SK-N-SH (cell line): ENCODE measurements at regions not wholly inside any gene's neighbourhood (a gene's known extent, or its start where the extent isn't known, plus 50 kb on each side); places are given as distances from the start of the nearest gene placed in this dataset.
A peak's percentile ranks its signal among the peaks of the same experiment; 100 is the strongest.

ENCODE experiments used
- CTCF ChIA-PET: fragments of 300-600, 350-600 bp; formaldehyde crosslinking; extraction: SDS; loops from one replicate; lab custom pipeline; 2021; lab: Yijun Ruan, JAX
- POLR2A ChIA-PET: fragments of 350-600 bp; sonication (Branson Sonifier 250); formaldehyde crosslinking; extraction: SDS; loops from one replicate; lab custom pipeline; 2020; ENCODE audit warnings: antibody characterized with exemption, inconsistent platforms; lab: Yijun Ruan, JAX
- DNase-seq: peaks from one replicate; pipeline ENCODE4 v3.0.0; 2012
- H2AFZ ChIP-seq: fragments of 200-600 bp; sonication (generic); 2 replicates; pipeline ENCODE4 v1.8.1; 2016; ENCODE audit warnings: antibody characterized with exemption, mild to moderate bottlenecking, low read depth
- H3F3A ChIP-seq: fragments of 200-600 bp; sonication (generic); replicated peaks from 2 replicates; pipeline ENCODE3; 2016; ENCODE audit warnings: antibody characterized with exemption, mild to moderate bottlenecking; ENCODE audit not compliant: insufficient read depth
- H3K27ac ChIP-seq, 2 experiments: fragments of 200-500 bp in 1 of 2; fragments of 200-600 bp in 1 of 2; sonication (Bioruptor generic) in 1 of 2; sonication (generic), shearing (Covaris generic) in 1 of 2; 2 replicates each; pipeline versions ENCODE4 v1.5.1 to v1.6.1; 2014 to 2016; ENCODE audit warnings: low read depth in 2 of 2, inconsistent platforms in 1 of 2, low read length in 1 of 2, mild to moderate bottlenecking in 1 of 2, mixed read lengths in 1 of 2
- H3K27me3 ChIP-seq: fragments of 200-600 bp; sonication (generic), shearing (Covaris generic); 2 replicates; pipeline ENCODE4 v1.6.1; 2016; ENCODE audit warnings: mixed run types; ENCODE audit not compliant: insufficient read depth
- H3K36me3 ChIP-seq, 2 experiments: fragments of 200-500 bp in 1 of 2; fragments of 200-600 bp in 1 of 2; sonication (Bioruptor generic) in 1 of 2; sonication (generic) in 1 of 2; replicated peaks in 1 of 2; 2 replicates each; pipeline versions ENCODE3 to v1.5.1; 2014 to 2016; ENCODE audit warnings: low read length in 1 of 2, mild to moderate bottlenecking in 1 of 2; ENCODE audit not compliant: insufficient read depth in 2 of 2, control insufficient read depth in 1 of 2
- H3K4me1 ChIP-seq, 2 experiments: fragments of 200-500 bp in 1 of 2; fragments of 200-600 bp in 1 of 2; sonication (Bioruptor generic) in 1 of 2; sonication (generic), shearing (Covaris generic) in 1 of 2; 2 replicates each; pipeline versions ENCODE4 v1.5.1 to v1.6.1; 2014 to 2016; ENCODE audit warnings: low read depth in 1 of 2, low read length in 1 of 2, mixed run types in 1 of 2; ENCODE audit not compliant: insufficient read depth in 2 of 2, control insufficient read depth in 1 of 2
- H3K4me2 ChIP-seq: fragments of 200-600 bp; sonication (generic), shearing (Covaris generic); 2 replicates; pipeline ENCODE4 v1.6.1; 2017; ENCODE audit warnings: mixed run types
- H3K4me3 ChIP-seq, 2 experiments: fragments of 200-500 bp in 1 of 2; fragments of 200-600 bp in 1 of 2; sonication (Bioruptor generic) in 1 of 2; sonication (generic), shearing (Covaris generic) in 1 of 2; 2 replicates each; pipeline versions ENCODE4 v1.5.1 to v1.8.1; 2014 to 2016; ENCODE audit warnings: low read depth in 2 of 2, inconsistent platforms in 1 of 2, low read length in 1 of 2, mild to moderate bottlenecking in 1 of 2, mixed read lengths in 1 of 2, moderate library complexity in 1 of 2
- H3K79me2 ChIP-seq: fragments of 200-600 bp; sonication (generic); 2 replicates; pipeline ENCODE4 v1.8.1; 2017; ENCODE audit warnings: mild to moderate bottlenecking; ENCODE audit not compliant: insufficient read depth
- H3K9ac ChIP-seq: fragments of 200-600 bp; sonication (generic); 2 replicates; pipeline ENCODE4 v1.6.1; 2017; ENCODE audit warnings: mixed run types
- H3K9me2 ChIP-seq: fragments of 200-600 bp; sonication (generic); 2 replicates; pipeline ENCODE4 v1.6.1; 2017; ENCODE audit warnings: mixed run types
- H3K9me3 ChIP-seq: fragments of 200-600 bp; sonication (generic); 2 replicates; pipeline ENCODE4 v1.6.1; 2017; ENCODE audit warnings: mixed run types, mild to moderate bottlenecking, moderate library complexity
- H4K20me1 ChIP-seq: fragments of 200-600 bp; sonication (generic); 2 replicates; pipeline ENCODE4 v1.6.1; 2017; ENCODE audit warnings: mild to moderate bottlenecking, mixed run types; ENCODE audit not compliant: insufficient read depth
- CHD2 ChIP-seq: fragments of 150-350 bp; IDR thresholded peaks from 2 replicates; pipeline ENCODE4 v1.6.1; 2018; ENCODE audit warnings: low read length; ENCODE audit not compliant: partially characterized antibody
- ELF1 ChIP-seq: IDR thresholded peaks from 2 replicates; pipeline ENCODE4 v1.4.0; 2012
- FOXJ3 ChIP-seq: sonication (generic); formaldehyde crosslinking; IDR thresholded peaks from 2 replicates; pipeline ENCODE4 v1.5.1; 2020; ENCODE audit warnings: mild to moderate bottlenecking, missing genetic modification reagents
- GABPA ChIP-seq: IDR thresholded peaks from 2 replicates; pipeline ENCODE4 v1.4.0; 2012; ENCODE audit warnings: low read depth, mild to moderate bottlenecking
- GATA2 ChIP-seq: sonication (generic); formaldehyde crosslinking; IDR thresholded peaks from 2 replicates; pipeline ENCODE4 v1.5.0; 2020; ENCODE audit warnings: mild to moderate bottlenecking, missing genetic modification reagents
- JUND ChIP-seq: IDR thresholded peaks from 2 replicates; pipeline ENCODE4 v1.4.0; 2012
- SMC3 ChIP-seq: IDR thresholded peaks from 2 replicates; pipeline ENCODE4 v1.6.1; 2012; ENCODE audit warnings: low read depth, low read length, improper control_type of control experiment
- TAF1 ChIP-seq: IDR thresholded peaks from 2 replicates; pipeline ENCODE4 v1.6.1; 2012; ENCODE audit warnings: low read depth, mild to moderate bottlenecking, low read length, moderate library complexity, borderline replicate concordance
- WGBS: methylation state at CpG from one replicate; pipeline ENCODE4 v1.1.6; 2017; ENCODE audit warnings: low lambda C conversion rate; 5-methylcytosine and 5-hydroxymethylcytosine counted together
- TF ChIP-seq, protein P1 (sequence below): fragments of 200-600 bp; sonication (generic); IDR thresholded peaks from 2 replicates; pipeline ENCODE4 v1.6.1; 2017; ENCODE audit warnings: antibody characterized with exemption, mild to moderate bottlenecking, moderate library complexity
- TF ChIP-seq, protein P2 (sequence below): IDR thresholded peaks from 2 replicates; pipeline ENCODE4 v1.4.0; 2012; ENCODE audit warnings: low read depth, borderline replicate concordance
- TF ChIP-seq, protein P3 (sequence below): IDR thresholded peaks from 2 replicates; pipeline ENCODE4 v1.4.0; 2012; ENCODE audit warnings: low read depth
- TF ChIP-seq, protein P4 (sequence below): fragments of 150-350 bp; IDR thresholded peaks from 2 replicates; pipeline ENCODE4 v1.6.1; 2017; ENCODE audit warnings: antibody characterized with exemption, low read length, low read depth, borderline replicate concordance
- TF ChIP-seq, protein P5 (sequence below): IDR thresholded peaks from 2 replicates; pipeline ENCODE4 v1.6.1; 2012; ENCODE audit warnings: mild to moderate bottlenecking, low read depth, low read length, moderate library complexity

DNA sequence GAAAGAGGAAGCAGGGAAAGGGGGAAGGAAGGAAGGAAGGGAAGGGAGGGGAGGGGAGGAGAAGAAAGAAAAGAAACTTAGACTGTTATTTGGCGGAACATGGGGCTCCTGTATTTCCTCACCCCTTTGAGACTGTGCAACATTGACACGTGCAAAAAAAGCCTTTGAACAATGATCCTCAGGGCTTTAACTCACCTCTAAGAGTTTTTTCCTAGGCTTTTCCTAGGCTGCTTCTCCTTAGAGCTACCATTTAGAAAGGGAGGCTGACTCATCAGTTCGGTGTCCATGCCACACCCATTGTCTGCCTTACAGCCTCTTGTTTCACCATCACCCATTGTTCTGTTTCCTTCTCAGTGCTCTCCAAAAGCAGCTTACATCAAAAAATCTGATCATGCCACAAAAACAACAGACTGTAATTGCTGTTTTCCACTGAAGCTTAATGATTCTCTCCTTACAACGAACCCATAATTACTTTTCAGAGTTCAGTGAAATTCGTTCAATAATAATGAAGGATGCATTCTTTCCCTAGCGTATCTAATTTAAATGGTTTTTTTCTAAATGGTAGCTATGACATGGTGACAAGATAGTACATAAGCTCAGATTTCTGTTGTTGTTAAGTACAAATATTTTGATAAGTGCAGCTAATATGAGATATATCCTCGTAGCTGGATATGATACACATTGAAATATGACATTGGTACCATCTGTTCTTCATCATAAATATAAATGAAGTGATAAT lies 90.8 kb downstream of the PRLHR start:
- CTCF ChIA-PET = no interaction called here
- H3K9me2 ChIP-seq = no peaks in the 10 kb centered on the region
- no peak overlapping the region for H3K9ac ChIP-seq
- DNase-seq = no peak
- H3K9me3 ChIP-seq = no peaks in the 10 kb centered on the region
- TF ChIP-seq CHD2 = no peak
- no peak for TF ChIP-seq JUND
- TF ChIP-seq, protein P1, sequence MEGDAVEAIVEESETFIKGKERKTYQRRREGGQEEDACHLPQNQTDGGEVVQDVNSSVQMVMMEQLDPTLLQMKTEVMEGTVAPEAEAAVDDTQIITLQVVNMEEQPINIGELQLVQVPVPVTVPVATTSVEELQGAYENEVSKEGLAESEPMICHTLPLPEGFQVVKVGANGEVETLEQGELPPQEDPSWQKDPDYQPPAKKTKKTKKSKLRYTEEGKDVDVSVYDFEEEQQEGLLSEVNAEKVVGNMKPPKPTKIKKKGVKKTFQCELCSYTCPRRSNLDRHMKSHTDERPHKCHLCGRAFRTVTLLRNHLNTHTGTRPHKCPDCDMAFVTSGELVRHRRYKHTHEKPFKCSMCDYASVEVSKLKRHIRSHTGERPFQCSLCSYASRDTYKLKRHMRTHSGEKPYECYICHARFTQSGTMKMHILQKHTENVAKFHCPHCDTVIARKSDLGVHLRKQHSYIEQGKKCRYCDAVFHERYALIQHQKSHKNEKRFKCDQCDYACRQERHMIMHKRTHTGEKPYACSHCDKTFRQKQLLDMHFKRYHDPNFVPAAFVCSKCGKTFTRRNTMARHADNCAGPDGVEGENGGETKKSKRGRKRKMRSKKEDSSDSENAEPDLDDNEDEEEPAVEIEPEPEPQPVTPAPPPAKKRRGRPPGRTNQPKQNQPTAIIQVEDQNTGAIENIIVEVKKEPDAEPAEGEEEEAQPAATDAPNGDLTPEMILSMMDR = no peak
- H3K4me3 ChIP-seq = no peak overlapping the region
- H2AFZ ChIP-seq = 0 out of 2 replicates have a peak overlapping the region, but pooled peaks have one; percentile 14
- H4K20me1 ChIP-seq = no peaks in the 10 kb centered on the region
- H3K27me3 ChIP-seq = no peaks in the 10 kb centered on the region
- H3K27ac ChIP-seq = no peak overlapping the region
- H3F3A ChIP-seq = no peaks in the 10 kb centered on the region
- H3K4me1 ChIP-seq = peaks cover 0 to 5% of the 10 kb centered on the region in 2 experiments; a peak in 2 of 4 replicates
- H3K36me3 ChIP-seq = no peaks in the 10 kb centered on the region
- H3K4me2 ChIP-seq = no peak overlapping the region
- no peaks in the 10 kb centered on the region for H3K79me2 ChIP-seq
- POLR2A ChIA-PET = no interaction called here
- 41% methylated on average over 7 of the region's 7 CpGs for WGBS

DNA sequence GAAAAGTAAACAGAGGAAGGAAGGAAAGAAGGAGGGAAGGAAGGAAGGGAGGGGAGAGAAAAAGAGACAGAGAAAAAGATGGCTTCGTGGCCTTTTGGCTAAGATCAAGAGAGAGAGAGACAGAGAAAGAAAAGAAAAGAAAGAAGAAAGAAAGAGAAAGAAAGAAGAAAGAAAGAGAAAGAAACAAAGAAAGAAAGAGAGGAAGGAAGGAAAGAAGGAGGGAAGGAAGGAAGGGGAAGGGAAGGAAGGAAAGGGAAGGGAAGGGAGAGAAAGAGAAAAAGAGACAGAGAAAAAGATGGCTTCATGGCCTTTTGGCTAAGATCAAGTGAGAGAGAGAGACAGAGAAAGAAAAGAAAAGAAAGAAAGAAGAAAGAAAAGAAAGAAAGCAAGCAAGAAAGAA lies 91.4 kb downstream of the PRLHR start:
- POLR2A ChIA-PET = no interaction called here
- H3K79me2 ChIP-seq = no peaks in the 10 kb centered on the region
- no peak overlapping the region for H3K9ac ChIP-seq
- no peaks in the 10 kb centered on the region for H3F3A ChIP-seq
- peaks cover 0 to 5% of the 10 kb centered on the region in 2 experiments; a peak in 2 of 4 replicates for H3K4me1 ChIP-seq
- no peaks in the 10 kb centered on the region for H3K9me2 ChIP-seq
- TF ChIP-seq, protein P2, sequence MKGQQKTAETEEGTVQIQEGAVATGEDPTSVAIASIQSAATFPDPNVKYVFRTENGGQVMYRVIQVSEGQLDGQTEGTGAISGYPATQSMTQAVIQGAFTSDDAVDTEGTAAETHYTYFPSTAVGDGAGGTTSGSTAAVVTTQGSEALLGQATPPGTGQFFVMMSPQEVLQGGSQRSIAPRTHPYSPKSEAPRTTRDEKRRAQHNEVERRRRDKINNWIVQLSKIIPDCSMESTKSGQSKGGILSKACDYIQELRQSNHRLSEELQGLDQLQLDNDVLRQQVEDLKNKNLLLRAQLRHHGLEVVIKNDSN = no peak
- TF ChIP-seq ELF1 (no peak), GATA2 (CRISPR knock-in tag) (no peak)
- DNase-seq = no peak
- no peak overlapping the region for H3K4me3 ChIP-seq
- no peaks in the 10 kb centered on the region for H3K9me3 ChIP-seq
- no peaks in the 10 kb centered on the region for H3K27me3 ChIP-seq
- WGBS = 18% methylated on average over 1 of the region's 1 CpG
- CTCF ChIA-PET = no interaction called here
- H3K27ac ChIP-seq = no peak overlapping the region
- no peak overlapping the region for H2AFZ ChIP-seq
- no peak overlapping the region for H3K4me2 ChIP-seq
- H4K20me1 ChIP-seq = no peaks in the 10 kb centered on the region
- H3K36me3 ChIP-seq = no peaks in the 10 kb centered on the region

DNA sequence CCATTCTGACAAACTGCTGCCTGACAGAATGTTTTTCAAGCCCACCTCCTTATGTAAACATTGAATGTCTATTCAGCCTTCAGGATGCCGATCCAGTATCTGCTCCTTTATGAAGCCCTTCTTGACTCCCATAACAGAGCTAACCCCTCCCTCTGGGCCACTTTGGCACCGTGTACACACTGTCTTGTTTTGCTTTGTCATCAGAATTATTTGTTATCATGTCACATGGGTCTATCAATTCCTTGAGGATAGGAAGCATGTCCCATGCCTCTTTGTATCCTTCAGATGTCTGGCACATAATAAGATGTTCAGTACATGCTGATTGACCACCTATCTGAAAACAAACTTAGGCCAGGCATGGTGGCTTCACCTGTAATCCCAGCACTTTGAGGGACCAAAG lies 92.3 kb downstream of the PRLHR start:
- no peak overlapping the region for H3K9ac ChIP-seq
- H3K79me2 ChIP-seq = no peaks in the 10 kb centered on the region
- H3K36me3 ChIP-seq = no peaks in the 10 kb centered on the region
- ChIA-PET CTCF (interaction anchor here (0.7 to 1.1 kb wide), 3 partner anchors 21 to 1007 kb away, joined by 3 read pairs; no protein-coding TSS in a partner anchor), POLR2A (no interaction called here)
- WGBS = 22% methylated on average over 2 of the region's 2 CpGs
- H3K9me3 ChIP-seq = no peaks in the 10 kb centered on the region
- H3K4me2 ChIP-seq = no peak overlapping the region
- H4K20me1 ChIP-seq = no peaks in the 10 kb centered on the region
- H3K27me3 ChIP-seq = no peaks in the 10 kb centered on the region
- H2AFZ ChIP-seq = no peak overlapping the region
- H3K9me2 ChIP-seq = no peaks in the 10 kb centered on the region
- peaks cover 0 to 3% of the 10 kb centered on the region in 2 experiments; a peak in 1 of 4 replicates for H3K4me1 ChIP-seq
- no peaks in the 10 kb centered on the region for H3F3A ChIP-seq
- no peak for DNase-seq
- H3K4me3 ChIP-seq = no peak overlapping the region
- H3K27ac ChIP-seq = no peak overlapping the region
- TF ChIP-seq, protein P3, sequence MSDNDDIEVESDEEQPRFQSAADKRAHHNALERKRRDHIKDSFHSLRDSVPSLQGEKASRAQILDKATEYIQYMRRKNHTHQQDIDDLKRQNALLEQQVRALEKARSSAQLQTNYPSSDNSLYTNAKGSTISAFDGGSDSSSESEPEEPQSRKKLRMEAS = no peak
- TF ChIP-seq TAF1 (no peak), SMC3 (no peak), FOXJ3 (no peak), GABPA (no peak)
- TF ChIP-seq, protein P4, sequence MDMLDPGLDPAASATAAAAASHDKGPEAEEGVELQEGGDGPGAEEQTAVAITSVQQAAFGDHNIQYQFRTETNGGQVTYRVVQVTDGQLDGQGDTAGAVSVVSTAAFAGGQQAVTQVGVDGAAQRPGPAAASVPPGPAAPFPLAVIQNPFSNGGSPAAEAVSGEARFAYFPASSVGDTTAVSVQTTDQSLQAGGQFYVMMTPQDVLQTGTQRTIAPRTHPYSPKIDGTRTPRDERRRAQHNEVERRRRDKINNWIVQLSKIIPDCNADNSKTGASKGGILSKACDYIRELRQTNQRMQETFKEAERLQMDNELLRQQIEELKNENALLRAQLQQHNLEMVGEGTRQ = no peak
- TF ChIP-seq, protein P5, sequence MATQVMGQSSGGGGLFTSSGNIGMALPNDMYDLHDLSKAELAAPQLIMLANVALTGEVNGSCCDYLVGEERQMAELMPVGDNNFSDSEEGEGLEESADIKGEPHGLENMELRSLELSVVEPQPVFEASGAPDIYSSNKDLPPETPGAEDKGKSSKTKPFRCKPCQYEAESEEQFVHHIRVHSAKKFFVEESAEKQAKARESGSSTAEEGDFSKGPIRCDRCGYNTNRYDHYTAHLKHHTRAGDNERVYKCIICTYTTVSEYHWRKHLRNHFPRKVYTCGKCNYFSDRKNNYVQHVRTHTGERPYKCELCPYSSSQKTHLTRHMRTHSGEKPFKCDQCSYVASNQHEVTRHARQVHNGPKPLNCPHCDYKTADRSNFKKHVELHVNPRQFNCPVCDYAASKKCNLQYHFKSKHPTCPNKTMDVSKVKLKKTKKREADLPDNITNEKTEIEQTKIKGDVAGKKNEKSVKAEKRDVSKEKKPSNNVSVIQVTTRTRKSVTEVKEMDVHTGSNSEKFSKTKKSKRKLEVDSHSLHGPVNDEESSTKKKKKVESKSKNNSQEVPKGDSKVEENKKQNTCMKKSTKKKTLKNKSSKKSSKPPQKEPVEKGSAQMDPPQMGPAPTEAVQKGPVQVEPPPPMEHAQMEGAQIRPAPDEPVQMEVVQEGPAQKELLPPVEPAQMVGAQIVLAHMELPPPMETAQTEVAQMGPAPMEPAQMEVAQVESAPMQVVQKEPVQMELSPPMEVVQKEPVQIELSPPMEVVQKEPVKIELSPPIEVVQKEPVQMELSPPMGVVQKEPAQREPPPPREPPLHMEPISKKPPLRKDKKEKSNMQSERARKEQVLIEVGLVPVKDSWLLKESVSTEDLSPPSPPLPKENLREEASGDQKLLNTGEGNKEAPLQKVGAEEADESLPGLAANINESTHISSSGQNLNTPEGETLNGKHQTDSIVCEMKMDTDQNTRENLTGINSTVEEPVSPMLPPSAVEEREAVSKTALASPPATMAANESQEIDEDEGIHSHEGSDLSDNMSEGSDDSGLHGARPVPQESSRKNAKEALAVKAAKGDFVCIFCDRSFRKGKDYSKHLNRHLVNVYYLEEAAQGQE = no peak
